ENCODE measurements at regions not wholly inside any gene's neighbourhood (a gene's known extent, or its start where the extent isn't known, plus 50 kb on each side); places are given as distances from the start of the nearest gene placed in this dataset.

DNA sequence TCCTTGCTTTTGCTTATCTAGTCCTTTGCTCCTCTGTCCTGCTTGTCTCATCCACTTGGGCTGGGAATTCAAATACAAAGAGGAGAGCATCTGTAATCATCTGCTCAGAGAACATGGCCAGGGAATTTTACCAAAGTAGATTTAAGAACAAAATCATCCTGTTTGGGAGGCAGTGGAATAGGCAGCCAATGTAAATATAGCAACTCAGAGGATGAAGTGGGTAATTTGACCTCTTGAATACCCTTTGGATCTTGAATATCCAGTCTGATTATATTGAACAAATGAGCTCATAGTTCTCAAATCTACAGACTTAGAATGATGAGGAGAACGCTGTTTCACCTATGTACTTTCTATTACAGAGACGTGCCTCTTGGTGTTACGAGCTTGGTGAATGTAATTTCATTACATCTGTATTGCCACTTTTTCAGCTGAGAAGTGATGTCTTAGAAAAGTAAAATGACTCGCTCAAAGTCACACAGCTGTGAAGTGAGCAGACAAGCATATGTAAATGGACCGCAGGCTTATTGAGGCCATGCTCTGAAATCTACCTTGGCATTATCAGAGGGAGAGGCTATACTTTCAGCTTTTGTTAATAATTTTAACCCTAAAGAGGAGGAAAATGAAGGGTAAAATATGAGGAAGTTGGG is 266.3 kb downstream of the MTX2 start:
- Histone ChIP-seq H3K4me3 (ENCODE audit: low read length) (no peak overlapping the region), H3K27me3 (ENCODE audit: control insufficient read depth, insufficient read depth, low read length) (peaks cover 2% of the 10 kb centered on the region), H3K9me3 (ENCODE audit: control insufficient read depth, insufficient read depth, low read length) (no peaks in the 10 kb centered on the region), H3K27ac (ENCODE audit: low read length) (no peak overlapping the region), H3K4me1 (ENCODE audit: control insufficient read depth, insufficient read depth, low read length) (no peaks in the 10 kb centered on the region), H3K36me3 (ENCODE audit: control insufficient read depth, insufficient read depth, low read length) (no peaks in the 10 kb centered on the region)
- no peak for DNase-seq
- ATAC-seq, result no peak
- Mint-ChIP-seq H3K9me3 (no peaks in the 10 kb centered on the region), H3K27me3 (ENCODE audit: low read depth in 2 of 2) (peaks cover 31 to 41% of the 10 kb centered on the region in 2 donors), H3K36me3 (no peaks in the 10 kb centered on the region), H3K27ac (no peak overlapping the region), H3K4me3 (no peak overlapping the region), H3K4me1 (no peaks in the 10 kb centered on the region)
- TF ChIP-seq, protein P1, sequence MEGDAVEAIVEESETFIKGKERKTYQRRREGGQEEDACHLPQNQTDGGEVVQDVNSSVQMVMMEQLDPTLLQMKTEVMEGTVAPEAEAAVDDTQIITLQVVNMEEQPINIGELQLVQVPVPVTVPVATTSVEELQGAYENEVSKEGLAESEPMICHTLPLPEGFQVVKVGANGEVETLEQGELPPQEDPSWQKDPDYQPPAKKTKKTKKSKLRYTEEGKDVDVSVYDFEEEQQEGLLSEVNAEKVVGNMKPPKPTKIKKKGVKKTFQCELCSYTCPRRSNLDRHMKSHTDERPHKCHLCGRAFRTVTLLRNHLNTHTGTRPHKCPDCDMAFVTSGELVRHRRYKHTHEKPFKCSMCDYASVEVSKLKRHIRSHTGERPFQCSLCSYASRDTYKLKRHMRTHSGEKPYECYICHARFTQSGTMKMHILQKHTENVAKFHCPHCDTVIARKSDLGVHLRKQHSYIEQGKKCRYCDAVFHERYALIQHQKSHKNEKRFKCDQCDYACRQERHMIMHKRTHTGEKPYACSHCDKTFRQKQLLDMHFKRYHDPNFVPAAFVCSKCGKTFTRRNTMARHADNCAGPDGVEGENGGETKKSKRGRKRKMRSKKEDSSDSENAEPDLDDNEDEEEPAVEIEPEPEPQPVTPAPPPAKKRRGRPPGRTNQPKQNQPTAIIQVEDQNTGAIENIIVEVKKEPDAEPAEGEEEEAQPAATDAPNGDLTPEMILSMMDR (IDR thresholded peaks at IDR 0.05), result no peak
- WGBS (ENCODE audit: insufficient coverage), result 74% methylated on average over 5 of the region's 5 CpGs
- intact Hi-C loops (cut with micrococcal nuclease), result no loop called here

DNA sequence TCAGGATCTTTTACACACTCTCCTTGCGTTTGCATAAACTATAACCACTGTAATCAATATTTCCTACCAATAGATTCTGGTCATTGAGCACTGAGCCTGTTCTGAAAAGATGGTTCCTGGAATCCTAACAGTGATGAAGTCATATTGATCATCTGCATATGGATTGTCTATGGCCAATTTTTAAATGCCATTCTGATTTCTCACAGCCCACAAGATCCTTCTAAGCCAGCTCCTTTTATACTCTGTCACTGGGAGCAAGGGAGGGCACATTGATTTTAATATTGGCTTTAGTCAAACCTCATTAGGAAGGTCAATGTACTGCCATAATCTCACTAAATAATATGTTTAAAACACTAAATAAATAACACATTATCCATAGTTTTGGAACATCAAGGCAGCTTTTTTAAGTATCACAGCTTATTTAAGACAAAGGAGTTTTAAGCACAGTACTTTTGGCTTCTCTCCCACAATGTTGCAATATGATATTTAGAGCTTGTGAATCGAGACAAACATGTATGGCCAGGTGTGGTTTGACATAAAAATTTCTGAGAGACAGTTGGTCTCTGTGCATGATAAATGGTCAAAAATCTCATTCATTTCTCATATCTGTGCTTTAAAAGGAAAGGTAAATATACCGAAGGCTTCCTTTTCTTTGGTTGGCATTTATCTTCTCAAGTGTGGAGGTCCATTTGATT is 267.3 kb downstream of the MTX2 start:
- no peaks in the 10 kb centered on the region for H3K36me3 ChIP-seq (ENCODE audit: control insufficient read depth, insufficient read depth, low read length)
- H3K4me3 ChIP-seq (ENCODE audit: low read length), result no peak overlapping the region
- ATAC-seq (no peak), DNase-seq (no peak)
- intact Hi-C loops (cut with micrococcal nuclease), result no loop called here
- H3K9me3 ChIP-seq (ENCODE audit: control insufficient read depth, insufficient read depth, low read length), result no peaks in the 10 kb centered on the region
- Mint-ChIP-seq H3K4me3 (no peak overlapping the region), H3K9me3 (no peaks in the 10 kb centered on the region), H3K4me1 (no peaks in the 10 kb centered on the region), H3K27ac (no peak overlapping the region), H3K36me3 (no peaks in the 10 kb centered on the region), H3K27me3 (ENCODE audit: low read depth in 2 of 2) (peaks cover 30 to 33% of the 10 kb centered on the region in 2 donors)
- no peaks in the 10 kb centered on the region for H3K4me1 ChIP-seq (ENCODE audit: control insufficient read depth, insufficient read depth, low read length)
- 78% methylated on average over 2 of the region's 3 CpGs for WGBS (ENCODE audit: insufficient coverage)
- H3K27ac ChIP-seq (ENCODE audit: low read length), result no peak overlapping the region
- TF ChIP-seq, protein P1 (IDR thresholded peaks at IDR 0.05), result no peak
- H3K27me3 ChIP-seq (ENCODE audit: control insufficient read depth, insufficient read depth, low read length), result peaks cover 2% of the 10 kb centered on the region

DNA sequence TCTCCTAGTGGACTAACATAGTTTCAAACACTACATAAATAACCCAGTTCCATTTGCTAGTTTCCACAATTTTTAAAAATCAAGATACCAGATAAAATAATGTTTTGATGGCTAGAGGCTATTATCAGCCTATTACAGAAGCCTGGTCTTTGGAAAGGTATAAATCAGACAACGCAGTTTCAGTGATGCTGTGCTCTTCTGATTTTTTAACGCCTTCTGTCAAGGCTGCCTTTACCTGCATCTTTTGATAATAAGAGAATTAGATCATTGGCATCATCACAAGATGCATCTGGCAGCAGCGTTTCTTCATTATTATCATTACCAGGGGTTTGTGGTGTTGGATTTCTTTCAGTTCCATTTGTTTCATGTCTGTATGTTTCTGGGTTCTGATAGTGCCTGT is 268.7 kb downstream of the MTX2 start:
- no peak overlapping the region for H3K27ac Mint-ChIP-seq
- Histone ChIP-seq H3K4me3 (ENCODE audit: low read length) (no peak overlapping the region), H3K9me3 (ENCODE audit: control insufficient read depth, insufficient read depth, low read length) (no peaks in the 10 kb centered on the region), H3K4me1 (ENCODE audit: control insufficient read depth, insufficient read depth, low read length) (no peaks in the 10 kb centered on the region), H3K36me3 (ENCODE audit: control insufficient read depth, insufficient read depth, low read length) (no peaks in the 10 kb centered on the region), H3K27me3 (ENCODE audit: control insufficient read depth, insufficient read depth, low read length) (peaks cover 2% of the 10 kb centered on the region), H3K27ac (ENCODE audit: low read length) (no peak overlapping the region)
- H3K9me3 Mint-ChIP-seq, result no peaks in the 10 kb centered on the region
- DNase-seq (no peak), ATAC-seq (no peak)
- H3K27me3 Mint-ChIP-seq (ENCODE audit: low read depth in 2 of 2), result peaks cover 27 to 41% of the 10 kb centered on the region in 2 donors
- intact Hi-C loops (cut with micrococcal nuclease), result no loop called here
- H3K4me3 Mint-ChIP-seq, result no peak overlapping the region
- TF ChIP-seq, protein P1 (IDR thresholded peaks at IDR 0.05), result no peak
- no peaks in the 10 kb centered on the region for H3K36me3 Mint-ChIP-seq
- H3K4me1 Mint-ChIP-seq, result no peaks in the 10 kb centered on the region
- WGBS (ENCODE audit: insufficient coverage), result 100% methylated on average over 2 of the region's 3 CpGs

Data from natural killer cell (primary cell).